BJ (cell line): ENCODE measurements at regions not wholly inside any gene's neighbourhood (a gene's known extent, or its start where the extent isn't known, plus 50 kb on each side); places are given as distances from the start of the nearest gene placed in this dataset.

ENCODE experiments used
- CTCF ChIA-PET: fragments of 350-600 bp; formaldehyde crosslinking; extraction: SDS; loops from one replicate; lab custom pipeline; 2021; ENCODE audit warnings: antibody characterized with exemption, inconsistent platforms; lab: Yijun Ruan, JAX
- POLR2A ChIA-PET: fragments of 300-600 bp; sonication (Branson Sonifier 250); formaldehyde crosslinking; extraction: SDS; loops from one replicate; lab custom pipeline; 2021; ENCODE audit warnings: antibody characterized with exemption; lab: Charles Lee
- DNase-seq: peaks from one replicate; pipeline ENCODE4 v3.0.0-alpha.2; 2011; ENCODE audit warnings: low read depth
- H3K27me3 ChIP-seq: 2 replicates; pipeline ENCODE4 v1.6.0; 2011; ENCODE audit warnings: low read length; ENCODE audit not compliant: control insufficient read depth, insufficient read depth
- H3K36me3 ChIP-seq: 2 replicates; pipeline ENCODE4 v1.5.1; 2011; ENCODE audit warnings: low read length; ENCODE audit not compliant: control insufficient read depth, insufficient read depth
- H3K4me3 ChIP-seq: 2 replicates; pipeline ENCODE4 v1.5.1; 2011; ENCODE audit warnings: low read depth, mild to moderate bottlenecking, control low read depth, low read length
- TF ChIP-seq, protein P1 (sequence below): IDR thresholded peaks from 2 replicates; pipeline ENCODE4 v1.5.1; 2011; ENCODE audit warnings: low read depth, mild to moderate bottlenecking, control low read depth, inconsistent platforms, low read length, moderate library complexity; ENCODE audit not compliant: insufficient read depth

DNA sequence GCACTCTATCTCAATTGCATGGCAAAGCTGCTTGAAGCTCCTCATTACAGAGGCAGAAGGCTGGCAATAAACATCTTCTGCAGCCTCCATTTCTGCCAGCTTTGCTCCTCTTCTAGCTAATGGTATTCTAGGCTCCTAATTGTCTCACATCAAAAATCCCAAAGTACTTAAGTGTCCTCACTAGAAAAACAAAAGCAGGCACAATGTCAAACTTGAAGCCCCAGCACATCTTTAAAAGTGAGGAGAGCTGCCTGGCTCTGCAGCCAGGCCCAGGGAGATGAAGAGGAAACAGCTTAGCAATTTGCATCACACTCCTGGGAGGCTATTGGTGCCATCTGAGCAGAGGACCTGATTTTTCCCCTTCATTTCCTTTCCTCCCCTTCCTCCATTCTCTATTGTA, 197.1 kb downstream of the KCNJ2 start:
- CTCF ChIA-PET, result no interaction called here
- Histone ChIP-seq H3K36me3 (no peaks in the 10 kb centered on the region), H3K27me3 (no peaks in the 10 kb centered on the region), H3K4me3 (no peak overlapping the region)
- TF ChIP-seq, protein P1, sequence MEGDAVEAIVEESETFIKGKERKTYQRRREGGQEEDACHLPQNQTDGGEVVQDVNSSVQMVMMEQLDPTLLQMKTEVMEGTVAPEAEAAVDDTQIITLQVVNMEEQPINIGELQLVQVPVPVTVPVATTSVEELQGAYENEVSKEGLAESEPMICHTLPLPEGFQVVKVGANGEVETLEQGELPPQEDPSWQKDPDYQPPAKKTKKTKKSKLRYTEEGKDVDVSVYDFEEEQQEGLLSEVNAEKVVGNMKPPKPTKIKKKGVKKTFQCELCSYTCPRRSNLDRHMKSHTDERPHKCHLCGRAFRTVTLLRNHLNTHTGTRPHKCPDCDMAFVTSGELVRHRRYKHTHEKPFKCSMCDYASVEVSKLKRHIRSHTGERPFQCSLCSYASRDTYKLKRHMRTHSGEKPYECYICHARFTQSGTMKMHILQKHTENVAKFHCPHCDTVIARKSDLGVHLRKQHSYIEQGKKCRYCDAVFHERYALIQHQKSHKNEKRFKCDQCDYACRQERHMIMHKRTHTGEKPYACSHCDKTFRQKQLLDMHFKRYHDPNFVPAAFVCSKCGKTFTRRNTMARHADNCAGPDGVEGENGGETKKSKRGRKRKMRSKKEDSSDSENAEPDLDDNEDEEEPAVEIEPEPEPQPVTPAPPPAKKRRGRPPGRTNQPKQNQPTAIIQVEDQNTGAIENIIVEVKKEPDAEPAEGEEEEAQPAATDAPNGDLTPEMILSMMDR, result no peak
- DNase-seq, result no peak
- POLR2A ChIA-PET, result no interaction called here

DNA sequence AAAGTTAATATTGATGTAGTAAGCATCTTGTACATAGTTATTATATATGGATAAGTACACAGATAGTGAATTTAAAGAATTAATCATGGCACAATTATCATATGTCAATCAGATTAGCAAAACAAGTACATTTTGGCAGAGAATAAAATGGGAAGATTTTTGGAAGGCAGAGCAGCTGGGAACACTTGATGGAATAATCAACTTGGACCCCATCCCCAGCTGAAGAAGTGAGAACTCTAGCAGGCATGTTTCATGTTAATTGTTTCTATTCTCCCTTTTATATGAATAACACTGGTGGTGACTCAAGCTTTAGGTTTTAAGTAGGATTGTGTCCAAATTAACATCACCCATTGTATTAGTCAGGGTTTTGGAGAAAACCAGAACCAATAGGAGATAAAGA, 198.7 kb downstream of the KCNJ2 start:
- no peaks in the 10 kb centered on the region for H3K27me3 ChIP-seq
- ChIA-PET POLR2A (no interaction called here), CTCF (no interaction called here)
- H3K4me3 ChIP-seq, result no peak overlapping the region
- H3K36me3 ChIP-seq, result no peaks in the 10 kb centered on the region
- no peak for DNase-seq
- TF ChIP-seq, protein P1, result no peak

DNA sequence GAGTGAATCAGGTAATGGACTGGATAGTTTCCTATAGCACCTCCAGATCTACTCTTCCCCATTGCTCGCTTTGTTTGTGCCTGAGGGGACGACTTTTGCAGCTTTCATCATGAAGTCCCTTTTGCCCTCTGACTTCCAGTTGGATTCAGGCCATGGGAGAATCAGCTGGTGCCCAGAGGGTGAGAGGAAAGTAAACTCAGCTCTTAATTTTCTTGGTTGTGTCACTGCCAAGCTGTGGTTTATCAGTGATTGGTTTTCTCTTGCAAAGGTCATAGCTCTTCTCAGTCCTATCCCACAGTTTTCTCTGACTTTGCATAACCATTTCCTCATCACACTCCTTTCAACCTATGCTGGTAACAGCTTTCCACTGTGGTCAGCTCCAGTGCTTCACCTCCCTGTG, 200.1 kb downstream of the KCNJ2 start:
- Histone ChIP-seq H3K36me3 (no peaks in the 10 kb centered on the region), H3K27me3 (no peaks in the 10 kb centered on the region), H3K4me3 (no peak overlapping the region)
- no peak for DNase-seq
- TF ChIP-seq, protein P1, result no peak
- POLR2A ChIA-PET, result no interaction called here
- CTCF ChIA-PET, result no interaction called here

DNA sequence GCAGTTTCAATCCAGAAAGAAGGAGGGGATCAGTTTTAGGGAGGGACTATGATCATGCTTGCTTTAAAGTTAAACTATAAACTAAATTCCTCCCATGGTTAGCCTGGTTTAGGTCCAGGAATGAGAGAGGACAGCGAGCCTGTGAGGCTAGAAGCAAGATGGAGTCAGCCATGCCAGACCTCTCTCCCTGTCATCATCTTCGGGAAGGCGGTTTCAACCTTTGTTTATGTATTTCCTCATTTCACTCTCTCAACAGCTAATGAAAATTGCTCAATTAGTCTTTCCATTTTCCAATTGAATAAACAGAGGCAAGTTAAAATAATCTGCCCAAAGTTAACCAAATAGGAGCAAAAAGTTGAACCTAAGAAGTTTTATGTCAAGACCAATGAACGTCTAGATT, 201.5 kb downstream of the KCNJ2 start:
- no peaks in the 10 kb centered on the region for H3K27me3 ChIP-seq
- TF ChIP-seq, protein P1, result no peak
- ChIA-PET POLR2A (no interaction called here), CTCF (no interaction called here)
- H3K36me3 ChIP-seq, result no peaks in the 10 kb centered on the region
- DNase-seq, result no peak
- H3K4me3 ChIP-seq, result no peak overlapping the region

DNA sequence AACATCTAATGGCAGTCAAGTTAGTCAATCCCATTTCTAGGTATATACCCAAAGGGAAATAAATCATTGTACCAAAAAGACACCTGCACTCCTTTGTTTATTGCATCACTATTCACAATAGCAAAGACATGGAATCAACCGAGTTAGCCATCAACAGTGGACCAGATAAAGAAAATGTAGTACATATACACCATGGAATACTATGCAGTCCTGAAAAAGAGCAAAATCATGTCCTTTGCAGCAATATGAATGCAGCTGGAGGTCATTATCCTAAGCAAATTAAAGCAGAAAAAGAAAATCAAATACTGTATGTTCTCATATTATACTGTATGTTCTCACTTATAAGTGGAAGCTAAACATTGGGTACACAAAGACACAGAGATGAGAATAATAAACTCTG, 204.0 kb downstream of the KCNJ2 start:
- ChIA-PET CTCF (interaction anchor here (0.6 kb wide), 1 partner anchor 16 kb away, joined by 3 read pairs; no protein-coding TSS in a partner anchor), POLR2A (no interaction called here)
- H3K27me3 ChIP-seq, result no peaks in the 10 kb centered on the region
- no peaks in the 10 kb centered on the region for H3K36me3 ChIP-seq
- DNase-seq, result no peak
- TF ChIP-seq, protein P1, result no peak
- no peak overlapping the region for H3K4me3 ChIP-seq
